H1 (cell line): ENCODE measurements at regions not wholly inside any gene's neighbourhood (a gene's known extent, or its start where the extent isn't known, plus 50 kb on each side); places are given as distances from the start of the nearest gene placed in this dataset.

ENCODE experiments used
- CTCF ChIA-PET: fragments of 300-600 bp; sonication (Branson Sonifier 250); formaldehyde crosslinking; loops from one replicate; lab custom pipeline; 2021; ENCODE audit not compliant: partially characterized antibody; lab: Charles Lee
- POLR2A ChIA-PET: fragments of 300-600 bp; sonication (Branson Sonifier 250); formaldehyde crosslinking; loops from one replicate; lab custom pipeline; 2021; ENCODE audit warnings: inconsistent platforms; ENCODE audit not compliant: partially characterized antibody; lab: Charles Lee
- DNase-seq, 2 experiments: peaks; one replicate each; pipeline versions ENCODE4 v3.0.0 to v3.0.0-alpha.2; 2010 to 2022; ENCODE audit warnings: low spot score in 2 of 2, low read depth in 1 of 2, mixed read lengths in 1 of 2
- FAIRE-seq: peaks from 2 replicates; lab custom pipeline; 2011; peaks lifted over from hg19 to GRCh38; lab: Jason Lieb, UNC
- H2AFZ ChIP-seq: 2 replicates; pipeline ENCODE4 v1.8.1; 2012; ENCODE audit warnings: low read length, inconsistent platforms
- H2AK5ac ChIP-seq: 2 replicates; pipeline ENCODE4 v1.6.1; 2013; ENCODE audit warnings: low read depth, low read length
- H2BK120ac ChIP-seq: replicated peaks from 2 replicates; pipeline ENCODE3; 2013; ENCODE audit warnings: low read depth, low read length, inconsistent platforms
- H2BK12ac ChIP-seq: 2 replicates; pipeline ENCODE4 v1.6.1; 2013; ENCODE audit warnings: low read depth, low read length
- H2BK15ac ChIP-seq: 2 replicates; pipeline ENCODE4 v1.6.1; 2013; ENCODE audit warnings: low read length
- H2BK20ac ChIP-seq: 2 replicates; pipeline ENCODE4 v1.6.1; 2013; ENCODE audit warnings: low read length
- H2BK5ac ChIP-seq: 2 replicates; pipeline ENCODE4 v1.6.1; 2013; ENCODE audit warnings: low read depth, low read length
- H3K14ac ChIP-seq: 2 replicates; pipeline ENCODE4 v1.6.1; 2013; ENCODE audit warnings: inconsistent platforms; ENCODE audit not compliant: insufficient read length
- H3K18ac ChIP-seq: 2 replicates; pipeline ENCODE4 v1.6.1; 2013; ENCODE audit warnings: low read length; ENCODE audit errors: extremely low read depth
- H3K23ac ChIP-seq: 2 replicates; pipeline ENCODE4 v1.6.1; 2013; ENCODE audit warnings: inconsistent platforms; ENCODE audit not compliant: insufficient read length
- H3K23me2 ChIP-seq: 2 replicates; pipeline ENCODE4 v1.6.1; 2013; ENCODE audit warnings: low read depth, low read length
- H3K27ac ChIP-seq: 2 replicates; pipeline ENCODE4 v1.6.1; 2011; ENCODE audit warnings: low read depth, low read length, inconsistent platforms
- H3K27me3 ChIP-seq, 4 experiments: replicated peaks in 1 of 4; 1 replicate in 1 of 4; 2 replicates in 3 of 4; pipeline versions ENCODE4 v1.6.1 to v1.8.1; 2011 to 2013; ENCODE audit warnings: low read length in 3 of 4, mild to moderate bottlenecking in 3 of 4, inconsistent platforms in 2 of 4, mixed read lengths in 2 of 4, moderate library complexity in 1 of 4; ENCODE audit not compliant: control insufficient read depth in 3 of 4, insufficient read depth in 3 of 4; ENCODE audit errors: extremely low read depth in 1 of 4
- H3K36me3 ChIP-seq, 4 experiments: 2 replicates each; pipeline versions ENCODE4 v1.6.1 to v1.8.1; 2011 to 2013; ENCODE audit warnings: mild to moderate bottlenecking in 4 of 4, low read length in 3 of 4, moderate library complexity in 2 of 4, control low read depth in 1 of 4, inconsistent platforms in 1 of 4; ENCODE audit not compliant: insufficient read depth in 4 of 4, control insufficient read depth in 2 of 4
- H3K4ac ChIP-seq: replicated peaks from 2 replicates; pipeline ENCODE3; 2013; ENCODE audit warnings: low read length, low read depth, mixed read lengths, inconsistent platforms; ENCODE audit not compliant: insufficient read length
- H3K4me1 ChIP-seq, 4 experiments: replicated peaks in 1 of 4; 1 replicate in 1 of 4; 2 replicates in 3 of 4; pipeline versions ENCODE4 v1.6.1 to v1.8.1; 2011 to 2013; ENCODE audit warnings: low read length in 3 of 4, inconsistent platforms in 2 of 4, mixed read lengths in 1 of 4; ENCODE audit not compliant: insufficient read depth in 4 of 4, control insufficient read depth in 3 of 4
- H3K4me2 ChIP-seq, 2 experiments: 2 replicates each; pipeline versions ENCODE4 v1.6.1 to v1.8.1; 2011 to 2013; ENCODE audit warnings: low read depth in 2 of 2, low read length in 2 of 2, control low read depth in 1 of 2, inconsistent platforms in 1 of 2, mild to moderate bottlenecking in 1 of 2; ENCODE audit not compliant: insufficient read depth in 1 of 2
- H3K4me3 ChIP-seq, 4 experiments: fragments of 200-600, 300-600 bp in 1 of 4; sonication (generic), shearing (Covaris generic), sonication (Bioruptor Twin) in 1 of 4; 2 replicates each; pipeline versions ENCODE4 v1.5.1 to v1.8.1; 2011 to 2016; ENCODE audit warnings: low read length in 4 of 4, low read depth in 3 of 4, control low read depth in 2 of 4, inconsistent platforms in 2 of 4, mild to moderate bottlenecking in 2 of 4, mixed read lengths in 1 of 4, moderate library complexity in 1 of 4; ENCODE audit not compliant: insufficient read depth in 2 of 4; ENCODE audit errors: extremely low read depth in 1 of 4
- H3K56ac ChIP-seq: replicated peaks from 2 replicates; pipeline ENCODE3; 2013; ENCODE audit warnings: low read depth, mild to moderate bottlenecking, mixed read lengths, low read length, inconsistent platforms; ENCODE audit not compliant: insufficient read length
- H3K79me1 ChIP-seq: 2 replicates; pipeline ENCODE4 v1.6.1; 2013; ENCODE audit warnings: low read depth, low read length, control low read depth
- H3K79me2 ChIP-seq, 2 experiments: 2 replicates each; pipeline versions ENCODE4 v1.6.1 to v1.8.1; 2012 to 2013; ENCODE audit warnings: low read length in 2 of 2, mild to moderate bottlenecking in 2 of 2, inconsistent platforms in 1 of 2; ENCODE audit not compliant: insufficient read depth in 2 of 2, control insufficient read depth in 1 of 2
- H3K9ac ChIP-seq, 4 experiments: replicated peaks in 1 of 4; 1 replicate in 1 of 4; 2 replicates in 3 of 4; pipeline versions ENCODE4 v1.6.1 to v1.8.1; 2011 to 2013; ENCODE audit warnings: low read depth in 3 of 4, low read length in 3 of 4, control low read depth in 2 of 4, mild to moderate bottlenecking in 2 of 4, moderate library complexity in 2 of 4, inconsistent platforms in 1 of 4; ENCODE audit errors: extremely low read depth in 1 of 4
- H3K9me3 ChIP-seq, 2 experiments: 2 replicates each; pipeline versions ENCODE4 v1.6.1 to v1.8.1; 2012 to 2013; ENCODE audit warnings: mild to moderate bottlenecking in 2 of 2, moderate library complexity in 2 of 2, control low read depth in 1 of 2, inconsistent platforms in 1 of 2, low read depth in 1 of 2, low read length in 1 of 2, mixed read lengths in 1 of 2; ENCODE audit not compliant: insufficient read depth in 2 of 2
- H4K20me1 ChIP-seq, 2 experiments: replicated peaks in 1 of 2; 2 replicates each; pipeline versions ENCODE3 to v1.8.1; 2011 to 2013; ENCODE audit warnings: inconsistent platforms in 2 of 2, low read length in 2 of 2, mild to moderate bottlenecking in 1 of 2; ENCODE audit not compliant: insufficient read depth in 2 of 2, control insufficient read depth in 1 of 2
- H4K5ac ChIP-seq: 2 replicates; pipeline ENCODE4 v1.6.1; 2013; ENCODE audit warnings: low read length, low read depth, mixed read lengths, inconsistent platforms; ENCODE audit not compliant: insufficient read length
- H4K8ac ChIP-seq: 2 replicates; pipeline ENCODE4 v1.8.0; 2013; ENCODE audit warnings: mild to moderate bottlenecking, moderate library complexity, low read length, inconsistent platforms; ENCODE audit not compliant: insufficient read depth; ENCODE audit errors: extremely low read depth
- H4K91ac ChIP-seq: replicated peaks from 2 replicates; pipeline ENCODE3; 2013; ENCODE audit warnings: low read length, mixed read lengths, inconsistent platforms; ENCODE audit not compliant: insufficient read length
- BACH1 ChIP-seq: IDR thresholded peaks from 2 replicates; pipeline ENCODE4 v1.6.1; 2012; ENCODE audit warnings: low read length, improper control_type of control experiment
- CBX5 ChIP-seq: fragments of 300-800, 300-1000 bp; sonication (generic); IDR thresholded peaks from 2 replicates; pipeline ENCODE4 v1.7.1; 2016; ENCODE audit warnings: antibody characterized with exemption, low read length, low read depth
- CREB1 ChIP-seq: IDR thresholded peaks from 2 replicates; pipeline ENCODE4 v1.6.1; 2012; ENCODE audit warnings: inconsistent platforms
- HDAC2 ChIP-seq, 2 experiments: fragments of 300-600 bp in 1 of 2; sonication (generic) in 1 of 2; IDR thresholded peaks; 2 replicates each; pipeline ENCODE4 v1.6.1; 2011 to 2012; ENCODE audit warnings: low read depth in 2 of 2, low read length in 2 of 2, mild to moderate bottlenecking in 2 of 2, moderate library complexity in 2 of 2, borderline replicate concordance in 1 of 2, inconsistent platforms in 1 of 2
- JUND ChIP-seq: IDR thresholded peaks from 2 replicates; pipeline ENCODE4 v1.6.1; 2011; ENCODE audit warnings: mild to moderate bottlenecking, improper control_type of control experiment, low read length
- KDM4A ChIP-seq: IDR thresholded peaks from one replicate; pipeline ENCODE4 v1.7.1; 2012; ENCODE audit warnings: low read depth, mild to moderate bottlenecking, moderate library complexity, low read length, inconsistent platforms; ENCODE audit not compliant: severe bottlenecking
- WGBS, 2 experiments: shearing (Covaris generic) in 1 of 2; methylation state at CpG; one replicate each; pipeline versions ENCODE4 v1.1.6 to v1.1.7; 2013 to 2015; ENCODE audit warnings: low lambda C conversion rate in 2 of 2, mixed read lengths in 2 of 2, inconsistent platforms in 1 of 2, low coverage in 1 of 2, missing lambda C conversion rate in 1 of 2; ENCODE audit not compliant: insufficient replicate concordance in 2 of 2, insufficient coverage in 1 of 2, insufficient read length in 1 of 2; ENCODE audit errors: extremely low coverage in 1 of 2, missing lambda C conversion rate in 1 of 2; 5-methylcytosine and 5-hydroxymethylcytosine counted together

DNA sequence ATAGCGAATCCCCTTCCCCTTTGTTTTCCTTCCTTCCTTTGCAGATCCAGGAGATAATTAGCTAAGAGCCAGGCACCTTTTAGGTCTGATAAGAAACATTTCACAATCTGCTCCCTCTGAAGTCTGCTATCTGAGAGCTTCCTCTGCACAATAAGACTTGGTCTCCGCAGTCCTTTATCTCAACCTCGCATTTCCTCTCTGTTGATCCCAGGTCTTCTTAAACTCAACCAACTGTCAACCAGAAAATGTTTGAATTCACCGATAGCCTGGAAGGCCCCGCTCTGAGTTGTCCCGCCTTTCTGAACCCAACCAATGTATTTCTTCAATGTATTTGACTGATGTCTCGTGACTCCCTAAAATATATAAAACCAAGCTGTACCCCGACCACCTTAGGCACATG, 78.4 kb upstream of the CTDP1 start:
- Histone ChIP-seq H3K23ac (no peak overlapping the region), H3K79me1 (no peaks in the 10 kb centered on the region; the same call in 1 of the 2 replicates), H3K4me3 (no peak overlapping the region), H2BK12ac (no peak overlapping the region), H3K4me2 (no peak overlapping the region), H3K9ac (no peak overlapping the region), H4K91ac (no peak overlapping the region), H3K4ac (no peak overlapping the region), H3K9me3 (no peaks in the 10 kb centered on the region; a peak in 1 of 4 replicates), H3K14ac (no peak overlapping the region), H3K23me2 (no peaks in the 10 kb centered on the region), H2BK20ac (no peak overlapping the region), H2AFZ (no peak overlapping the region), H2AK5ac (no peak overlapping the region), H4K8ac (no peak overlapping the region), H2BK15ac (no peak overlapping the region), H3K56ac (no peak overlapping the region), H4K20me1 (peaks cover 0 to 2% of the 10 kb centered on the region in 2 experiments), H3K27me3 (no peaks in the 10 kb centered on the region), H3K4me1 (no peaks in the 10 kb centered on the region; a peak in 1 of 7 replicates), H3K27ac (no peak overlapping the region), H2BK5ac (no peak overlapping the region), H3K18ac (no peak overlapping the region), H3K36me3 (no peaks in the 10 kb centered on the region), H2BK120ac (no peak overlapping the region), H3K79me2 (no peaks in the 10 kb centered on the region), H4K5ac (no peak overlapping the region)
- ChIA-PET CTCF (interaction anchor here (1.4 kb wide), 1 partner anchor 20 kb away, joined by 3 read pairs; no protein-coding TSS in a partner anchor), POLR2A (no interaction called here)
- WGBS, 2 experiments, result 86% methylated on average over 8 of the region's 8 CpGs; no CpG with 5 or more reads in 1 of the 2 experiments
- no peak for TF ChIP-seq KDM4A
- no peak for TF ChIP-seq CBX5
- no peak for TF ChIP-seq BACH1
- no peak for TF ChIP-seq CREB1
- TF ChIP-seq JUND, result no peak
- TF ChIP-seq HDAC2 (IDR thresholded peaks at IDR 0.05; ENCODE audit: borderline replicate concordance in 1 of 2, low read depth in 2 of 2, low read length in 2 of 2), result no peak
- no peak for DNase-seq
- no peak for FAIRE-seq
